ENCODE measurements at regions not wholly inside any gene's neighbourhood (a gene's known extent, or its start where the extent isn't known, plus 50 kb on each side); places are given as distances from the start of the nearest gene placed in this dataset.

GRCh38 chr3:144317961-144318360 is 346.3 kb downstream of the DIPK2A start:
- Histone ChIP-seq H3K4me1 (ENCODE audit: control insufficient read depth in 4 of 4, insufficient read depth in 4 of 4, low read length in 3 of 4) (no peaks in the 10 kb centered on the region), H3K9ac (ENCODE audit: low read depth in 1 of 2, low read length in 2 of 2) (no peak overlapping the region), H3K9me3 (ENCODE audit: control insufficient read depth in 4 of 4, low read length in 3 of 4) (no peaks in the 10 kb centered on the region), H3K4me3 (ENCODE audit: low read depth in 1 of 3, low read length in 3 of 3) (no peak overlapping the region), H3K27me3 (ENCODE audit: control insufficient read depth in 4 of 4, insufficient read depth in 4 of 4, low read length in 3 of 4) (no peaks in the 10 kb centered on the region), H3K27ac (ENCODE audit: low read depth in 1 of 2, low read length in 2 of 2) (no peak overlapping the region), H3K36me3 (ENCODE audit: control insufficient read depth in 4 of 4, insufficient read depth in 3 of 4, low read depth in 1 of 4, low read length in 3 of 4) (no peaks in the 10 kb centered on the region)
- 92% methylated on average over 2 of the region's 2 CpGs for WGBS
- no peak for DNase-seq (ENCODE audit: low spot score)
- TF ChIP-seq ZBTB33 (IDR thresholded peaks at IDR 0.05) (no peak), ATF3 (IDR thresholded peaks at IDR 0.05) (no peak), RAD21 (IDR thresholded peaks at IDR 0.05) (no peak), EGR1 (IDR thresholded peaks at IDR 0.05; ENCODE audit: low read depth in 2 of 2) (no peak), HNF4G (IDR thresholded peaks at IDR 0.05) (no peak), MAX (IDR thresholded peaks at IDR 0.05) (no peak), YY1 (IDR thresholded peaks at IDR 0.05) (no peak), GABPA (IDR thresholded peaks at IDR 0.05 in 1 of 2, conservative IDR thresholded peaks at IDR 0.05 in 1 of 2) (no peak), CTCF (IDR thresholded peaks at IDR 0.05; ENCODE audit: low read depth, low read length, missing input control) (no peak), JUND (IDR thresholded peaks at IDR 0.05) (no peak), REST (IDR thresholded peaks at IDR 0.05) (no peak), RXRA (IDR thresholded peaks at IDR 0.05) (no peak), FOXA2 (IDR thresholded peaks at IDR 0.05) (no peak), SP1 (IDR thresholded peaks at IDR 0.05) (no peak), HNF4A (conservative IDR thresholded peaks at IDR 0.05) (no peak), NR2F2 (IDR thresholded peaks at IDR 0.05) (no peak)

GRCh38 chr3:144324076-144324475 is 352.5 kb downstream of the DIPK2A start:
- 80% methylated on average over 2 of the region's 2 CpGs for WGBS
- DNase-seq (ENCODE audit: low spot score), result no peak
- Histone ChIP-seq H3K27ac (ENCODE audit: low read depth in 1 of 2, low read length in 2 of 2) (no peak overlapping the region), H3K4me3 (ENCODE audit: low read depth in 1 of 3, low read length in 3 of 3) (no peak overlapping the region), H3K9me3 (ENCODE audit: control insufficient read depth in 4 of 4, low read length in 3 of 4) (no peaks in the 10 kb centered on the region), H3K36me3 (ENCODE audit: control insufficient read depth in 4 of 4, insufficient read depth in 3 of 4, low read depth in 1 of 4, low read length in 3 of 4) (no peaks in the 10 kb centered on the region), H3K9ac (ENCODE audit: low read depth in 1 of 2, low read length in 2 of 2) (no peak overlapping the region), H3K4me1 (ENCODE audit: control insufficient read depth in 4 of 4, insufficient read depth in 4 of 4, low read length in 3 of 4) (no peaks in the 10 kb centered on the region), H3K27me3 (ENCODE audit: control insufficient read depth in 4 of 4, insufficient read depth in 4 of 4, low read length in 3 of 4) (no peaks in the 10 kb centered on the region)
- TF ChIP-seq GABPA (IDR thresholded peaks at IDR 0.05 in 1 of 2, conservative IDR thresholded peaks at IDR 0.05 in 1 of 2) (no peak), RAD21 (IDR thresholded peaks at IDR 0.05) (peak in 1 of 2 donors; percentile 8)
